Activated CD8-positive, alpha-beta memory T cell treated with anti-CD3 and anti-CD28 coated beads, Interleukin-2, amount 50 U/mL, for 1 hour (primary cell): ENCODE measurements at regions not wholly inside any gene's neighbourhood (a gene's known extent, or its start where the extent isn't known, plus 50 kb on each side); places are given as distances from the start of the nearest gene placed in this dataset.
"Not testable (repeated sequence)": the region's sequence is repeated elsewhere in the genome, so short reads cannot be mapped to it uniquely, and the experiment has no call there.

Experiments
- DNase-seq: peaks from one replicate; pipeline ENCODE4 v3.0.0-alpha.2; 2020; ENCODE audit errors: extremely low read depth

GRCh38 chr2:83969085-83969484 lies 490.0 kb downstream of the SUCLG1 start:
- no peak for DNase-seq

GRCh38 chr2:83967854-83968253 lies 491.2 kb downstream of the SUCLG1 start:
- DNase-seq = no peak

- DNase-seq = not testable (repeated sequence)
Measured at GRCh38 chr2:83966946-83967345, 492.1 kb downstream of the SUCLG1 start.

DNA sequence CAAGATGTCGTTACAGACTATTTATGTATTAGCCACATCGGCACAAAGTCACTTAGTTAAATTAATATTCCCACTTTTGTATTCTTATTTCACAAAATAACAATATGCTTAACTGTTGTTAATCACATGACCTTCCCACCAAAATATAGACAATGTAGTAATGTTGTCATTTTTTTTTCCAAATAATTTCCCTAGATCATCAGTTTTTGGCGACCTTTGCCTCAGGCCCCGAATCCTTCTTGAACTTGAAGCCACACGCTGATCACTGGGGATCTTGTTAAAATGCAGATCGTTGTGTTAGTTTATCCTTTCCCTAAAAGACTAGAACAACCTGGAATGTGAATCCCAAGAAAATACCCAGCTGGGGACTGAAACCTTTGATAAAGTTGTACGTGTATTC lies 497.6 kb downstream of the SUCLG1 start:
- no peak for DNase-seq

- no peak for DNase-seq
Measured at GRCh38 chr2:83960371-83960770, 498.7 kb downstream of the SUCLG1 start.

DNA sequence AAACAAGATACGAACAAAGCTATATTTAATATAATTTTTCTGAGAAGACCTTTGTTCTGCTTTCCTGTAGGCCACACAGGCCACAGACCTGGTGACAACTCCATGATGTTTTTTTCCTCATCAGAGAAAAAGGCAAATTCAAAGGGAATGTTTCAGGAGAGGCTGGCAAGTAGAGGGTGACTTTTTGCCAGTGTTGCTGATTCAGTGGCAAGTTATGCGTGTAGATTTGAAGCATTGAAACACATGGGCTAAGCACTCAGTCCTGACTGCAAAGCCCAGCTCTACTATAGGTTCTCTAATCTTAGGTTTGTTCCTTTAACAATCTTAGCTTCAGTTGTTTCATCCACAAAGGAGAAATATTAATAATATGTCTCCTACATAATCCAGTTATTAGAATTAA lies 499.8 kb downstream of the SUCLG1 start:
- DNase-seq = no peak

- no peak for DNase-seq
Measured at GRCh38 chr2:83956991-83957390, 502.1 kb downstream of the SUCLG1 start.

- no peak for DNase-seq
Measured at GRCh38 chr2:83953697-83954096, 505.4 kb downstream of the SUCLG1 start.

GRCh38 chr2:83951378-83951947 lies 507.6 kb downstream of the SUCLG1 start:
- DNase-seq = no peak

GRCh38 chr2:83949361-83949760 lies 509.7 kb downstream of the SUCLG1 start:
- no peak for DNase-seq

DNA sequence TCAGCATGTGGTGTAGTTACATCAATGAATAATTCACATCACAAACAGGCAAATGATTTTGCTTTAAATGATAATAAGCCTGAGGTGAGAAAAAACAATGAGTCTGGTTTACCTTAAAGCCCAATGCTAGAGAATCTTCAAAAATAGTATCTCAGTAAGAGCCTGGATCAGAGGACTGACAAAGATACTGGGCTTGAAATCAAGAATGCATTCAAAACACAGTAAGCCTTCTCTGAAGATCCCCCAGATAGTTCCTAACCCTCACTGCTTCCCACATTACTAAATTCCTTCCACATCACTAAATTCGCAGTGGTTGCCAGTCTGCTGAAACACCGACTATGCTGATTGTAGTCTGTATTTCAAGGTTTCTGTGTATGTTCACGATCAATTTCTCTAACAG lies 514.9 kb downstream of the SUCLG1 start:
- no peak for DNase-seq

DNA sequence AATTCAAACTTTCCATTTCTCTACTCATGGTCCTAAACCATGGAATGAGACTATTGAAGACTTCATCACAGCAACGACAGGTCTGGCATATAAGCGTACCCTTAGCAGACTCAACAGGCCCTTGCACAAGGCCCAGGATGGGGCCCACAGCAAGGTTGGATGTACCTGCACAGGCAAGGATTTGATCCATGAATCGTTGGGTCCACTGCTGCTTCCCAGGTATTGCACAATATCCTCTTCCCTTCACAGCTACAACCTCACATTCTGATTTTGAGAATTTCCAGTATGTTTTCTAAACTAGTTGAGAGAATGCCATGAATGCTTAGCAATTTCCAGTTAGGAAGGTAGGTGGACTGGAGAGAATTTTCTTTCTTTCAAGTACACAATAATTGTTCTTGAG lies 515.8 kb downstream of the SUCLG1 start:
- DNase-seq = no peak

DNA sequence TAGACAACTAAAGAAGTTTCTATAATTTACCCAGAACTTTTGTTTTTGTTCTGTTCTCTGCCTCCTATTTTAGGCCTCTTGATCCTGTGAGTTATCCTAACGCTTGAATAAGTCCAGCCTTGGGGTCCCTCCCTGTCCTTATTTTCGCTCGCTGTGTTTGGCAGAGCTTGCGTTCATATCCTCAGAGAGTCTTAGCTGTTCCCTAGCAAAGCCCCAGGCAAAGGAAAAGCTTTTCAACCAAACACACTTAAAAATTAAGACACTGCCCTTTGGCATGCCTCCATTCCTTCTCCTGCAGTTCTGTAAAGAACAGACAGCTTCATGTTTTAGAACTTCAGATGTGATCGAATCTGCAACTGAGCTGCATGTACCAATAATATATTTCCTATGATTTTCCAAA lies 517.2 kb downstream of the SUCLG1 start:
- no peak for DNase-seq

- no peak for DNase-seq
Measured at GRCh38 chr2:83933749-83934148, 525.3 kb downstream of the SUCLG1 start.

- no peak for DNase-seq
Measured at GRCh38 chr2:83923531-83923930, 535.5 kb downstream of the SUCLG1 start.

- DNase-seq = no peak
Measured at GRCh38 chr2:83916559-83916958, 542.5 kb downstream of the SUCLG1 start.

DNA sequence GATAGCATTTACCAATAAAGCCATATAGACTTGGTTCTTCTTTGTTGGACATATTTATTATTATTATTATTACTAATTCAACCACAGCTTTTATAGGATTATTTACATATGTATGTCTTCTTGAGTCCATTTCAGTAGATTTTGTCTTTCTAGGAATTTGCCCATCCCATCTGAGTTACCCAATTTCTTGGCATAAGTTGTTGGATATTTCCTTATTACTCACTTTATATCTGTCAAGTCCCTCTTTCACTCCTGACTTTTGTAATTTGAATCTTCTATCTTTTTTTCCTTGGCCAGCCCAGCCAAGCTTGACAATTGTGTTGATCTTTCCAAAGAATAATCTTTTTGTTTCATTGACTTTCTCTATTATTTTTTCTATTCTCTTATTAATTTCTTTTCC lies 543.7 kb downstream of the SUCLG1 start:
- DNase-seq = no peak

- no peak for DNase-seq
Measured at GRCh38 chr2:83908750-83909149, 550.3 kb downstream of the SUCLG1 start.

DNA sequence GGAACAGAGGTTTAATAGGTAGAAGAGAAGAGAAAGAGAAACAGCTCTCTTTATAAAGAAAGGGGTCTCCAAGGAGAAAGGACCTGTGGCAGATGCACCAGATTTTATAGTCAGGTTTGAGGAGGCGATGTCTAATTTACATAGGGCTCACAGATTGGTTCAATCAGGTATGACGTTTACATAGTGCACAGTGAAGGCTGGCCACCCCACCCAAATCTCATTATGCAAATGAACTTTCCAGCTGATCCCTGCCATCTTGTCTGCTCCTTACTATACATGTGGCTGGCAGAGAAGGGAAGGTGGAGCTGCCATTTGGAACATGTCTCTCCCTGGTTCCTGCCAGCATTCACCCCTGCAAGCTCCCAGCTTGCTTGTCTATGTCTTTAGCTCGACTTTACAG lies 557.8 kb downstream of the SUCLG1 start:
- DNase-seq = no peak

DNA sequence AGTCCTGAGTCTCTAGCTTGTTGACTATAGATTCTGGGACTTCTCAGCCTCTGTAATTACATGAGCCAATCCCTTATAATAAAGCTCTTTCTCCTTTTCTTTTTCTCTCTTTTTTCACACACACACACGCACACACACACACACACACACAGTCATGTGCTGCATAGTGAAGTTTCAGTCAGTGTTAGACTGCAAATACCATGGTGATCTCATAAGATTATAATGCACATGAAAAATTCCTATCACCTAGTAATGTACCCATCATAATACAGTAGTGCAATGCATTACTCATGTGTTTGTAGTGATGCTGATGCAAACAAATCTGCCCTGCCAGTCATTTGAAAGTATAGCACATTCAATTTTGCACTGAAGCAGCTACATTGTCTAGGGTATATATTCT lies 558.2 kb downstream of the SUCLG1 start:
- DNase-seq = no peak

GRCh38 chr2:83899271-83899670 lies 559.8 kb downstream of the SUCLG1 start:
- no peak for DNase-seq

DNA sequence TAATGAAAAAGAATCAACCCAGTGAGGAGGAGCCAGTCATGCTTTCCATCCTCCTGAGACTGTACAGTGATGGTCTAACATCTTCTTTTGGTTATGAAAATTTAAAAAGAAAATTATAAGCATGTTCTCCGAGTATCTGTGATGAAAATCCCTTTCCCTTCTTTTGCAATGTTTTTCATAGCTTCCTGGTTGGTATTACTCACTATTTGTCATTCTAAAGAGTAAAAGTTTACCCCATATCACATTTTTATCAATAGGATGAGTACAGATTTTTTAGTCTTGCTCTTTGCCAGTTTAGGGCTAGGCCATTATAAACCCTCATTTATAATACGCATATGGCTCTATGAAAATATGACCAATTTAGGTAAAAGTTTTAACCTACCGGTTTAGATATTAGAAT lies 564.1 kb downstream of the SUCLG1 start:
- DNase-seq = no peak

DNA sequence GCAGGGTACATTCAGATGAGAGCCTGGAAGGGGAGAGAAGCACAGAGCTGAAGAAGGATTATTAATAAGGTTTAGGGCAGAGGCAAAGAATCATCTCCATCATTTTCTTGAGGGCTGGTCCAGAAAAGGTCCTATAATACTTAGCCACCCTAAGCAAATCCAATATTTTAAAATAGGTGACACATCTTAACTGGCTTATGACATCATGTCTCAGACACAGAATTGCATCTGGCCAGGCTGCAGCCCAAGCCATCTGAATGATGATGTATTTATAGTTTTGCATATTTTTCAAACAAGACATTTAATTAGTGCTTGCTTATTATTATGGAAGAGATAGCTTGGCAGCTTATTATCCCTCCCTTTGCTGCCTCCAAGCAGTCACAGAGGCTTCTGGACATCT lies 571.3 kb downstream of the SUCLG1 start:
- no peak for DNase-seq

- DNase-seq = no peak
Measured at GRCh38 chr2:83879127-83879526, 580.0 kb downstream of the SUCLG1 start.

- DNase-seq = not testable (repeated sequence)
Measured at GRCh38 chr2:83877261-83877660, 581.8 kb downstream of the SUCLG1 start.
